ENCODE measurements at regions not wholly inside any gene's neighbourhood (a gene's known extent, or its start where the extent isn't known, plus 50 kb on each side); places are given as distances from the start of the nearest gene placed in this dataset.
"Not testable (repeated sequence)": the region's sequence is repeated elsewhere in the genome, so short reads cannot be mapped to it uniquely, and the experiment has no call there.

DNA sequence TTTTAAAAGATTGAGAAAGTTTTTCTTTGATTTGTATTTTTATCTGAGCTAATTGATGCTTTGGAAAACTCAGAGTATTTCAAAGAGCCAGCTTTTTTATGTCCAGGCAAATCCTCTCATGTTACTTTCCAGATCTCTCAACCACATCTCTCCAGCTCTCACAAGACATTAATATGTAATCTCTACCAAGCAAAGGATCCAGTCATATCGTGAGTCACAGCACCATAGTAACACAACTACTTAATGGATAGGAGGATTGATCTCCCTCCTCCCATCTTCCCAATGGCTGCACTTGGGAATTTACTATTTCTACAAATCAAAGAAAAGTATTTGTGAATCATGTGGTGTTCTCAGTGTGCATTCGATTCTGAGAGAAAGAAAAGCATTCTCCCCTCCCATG lies 63.3 kb downstream of the POU4F1 start:
- intact Hi-C loops (cut with micrococcal nuclease; ENCODE audit: unreplicated experiment): no loop called here
- no peak overlapping the region for H3K27ac ChIP-seq (ENCODE audit: low read depth, low read length, poor library complexity, severe bottlenecking)
- H3K9me3 ChIP-seq (ENCODE audit: low read depth, low read length, poor library complexity, severe bottlenecking): no peaks in the 10 kb centered on the region
- H3K36me3 ChIP-seq (ENCODE audit: insufficient read depth, low read length, poor library complexity, severe bottlenecking): no peaks in the 10 kb centered on the region
- BruUV-seq (replicated peaks): no TSS peak
- ChIA-PET CTCF (no interaction called here), POLR2A (ENCODE audit: low non-redundant PET) (no interaction called here)
- no peaks in the 10 kb centered on the region for H3K27me3 ChIP-seq (replicated peaks; ENCODE audit: insufficient read depth, low read depth, low read length, poor library complexity)
- H3K4me1 ChIP-seq (ENCODE audit: insufficient read depth, low read length, poor library complexity, severe bottlenecking): no peaks in the 10 kb centered on the region
- DNase-seq (ENCODE audit: low spot score): no peak
- H3K4me3 ChIP-seq (ENCODE audit: low read depth, low read length, poor library complexity, severe bottlenecking): no peak overlapping the region
- TF ChIP-seq, protein P1, sequence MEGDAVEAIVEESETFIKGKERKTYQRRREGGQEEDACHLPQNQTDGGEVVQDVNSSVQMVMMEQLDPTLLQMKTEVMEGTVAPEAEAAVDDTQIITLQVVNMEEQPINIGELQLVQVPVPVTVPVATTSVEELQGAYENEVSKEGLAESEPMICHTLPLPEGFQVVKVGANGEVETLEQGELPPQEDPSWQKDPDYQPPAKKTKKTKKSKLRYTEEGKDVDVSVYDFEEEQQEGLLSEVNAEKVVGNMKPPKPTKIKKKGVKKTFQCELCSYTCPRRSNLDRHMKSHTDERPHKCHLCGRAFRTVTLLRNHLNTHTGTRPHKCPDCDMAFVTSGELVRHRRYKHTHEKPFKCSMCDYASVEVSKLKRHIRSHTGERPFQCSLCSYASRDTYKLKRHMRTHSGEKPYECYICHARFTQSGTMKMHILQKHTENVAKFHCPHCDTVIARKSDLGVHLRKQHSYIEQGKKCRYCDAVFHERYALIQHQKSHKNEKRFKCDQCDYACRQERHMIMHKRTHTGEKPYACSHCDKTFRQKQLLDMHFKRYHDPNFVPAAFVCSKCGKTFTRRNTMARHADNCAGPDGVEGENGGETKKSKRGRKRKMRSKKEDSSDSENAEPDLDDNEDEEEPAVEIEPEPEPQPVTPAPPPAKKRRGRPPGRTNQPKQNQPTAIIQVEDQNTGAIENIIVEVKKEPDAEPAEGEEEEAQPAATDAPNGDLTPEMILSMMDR (conservative IDR thresholded peaks at IDR 0.05; ENCODE audit: low read depth, low read length): no peak
- no peak for TF ChIP-seq EZH2 (IDR thresholded peaks at IDR 0.05; ENCODE audit: borderline replicate concordance, low read depth, low read length, poor library complexity, severe bottlenecking)

DNA sequence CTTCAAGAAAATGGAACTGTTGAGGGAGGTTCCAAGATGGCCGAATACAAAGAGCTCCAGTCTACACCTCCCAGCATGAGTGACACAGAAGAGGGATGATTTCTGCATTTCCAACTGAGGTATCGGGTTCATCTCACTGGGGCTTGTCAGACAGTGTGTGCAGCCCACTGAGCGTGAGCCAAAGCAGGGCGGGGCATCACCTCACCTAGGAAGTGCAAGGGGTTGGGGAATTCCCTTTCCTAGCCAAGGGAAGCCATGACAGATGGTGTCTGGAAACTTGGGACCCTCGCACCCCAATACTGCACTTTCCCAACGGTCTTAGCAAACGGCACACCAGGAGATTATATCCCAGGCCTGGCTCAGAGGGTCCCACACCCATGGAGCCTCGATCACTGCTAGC lies 77.3 kb downstream of the POU4F1 start:
- H3K27ac ChIP-seq (ENCODE audit: low read depth, low read length, poor library complexity, severe bottlenecking); POLR2A ChIA-PET (ENCODE audit: low non-redundant PET); H3K4me3 ChIP-seq (ENCODE audit: low read depth, low read length, poor library complexity, severe bottlenecking); H3K4me1 ChIP-seq (ENCODE audit: insufficient read depth, low read length, poor library complexity, severe bottlenecking); H3K36me3 ChIP-seq (ENCODE audit: insufficient read depth, low read length, poor library complexity, severe bottlenecking); intact Hi-C loops (cut with micrococcal nuclease; ENCODE audit: unreplicated experiment); H3K27me3 ChIP-seq (replicated peaks; ENCODE audit: insufficient read depth, low read depth, low read length, poor library complexity); DNase-seq (ENCODE audit: low spot score); BruUV-seq (replicated peaks); H3K9me3 ChIP-seq (ENCODE audit: low read depth, low read length, poor library complexity, severe bottlenecking); CTCF ChIA-PET: not testable (repeated sequence)

DNA sequence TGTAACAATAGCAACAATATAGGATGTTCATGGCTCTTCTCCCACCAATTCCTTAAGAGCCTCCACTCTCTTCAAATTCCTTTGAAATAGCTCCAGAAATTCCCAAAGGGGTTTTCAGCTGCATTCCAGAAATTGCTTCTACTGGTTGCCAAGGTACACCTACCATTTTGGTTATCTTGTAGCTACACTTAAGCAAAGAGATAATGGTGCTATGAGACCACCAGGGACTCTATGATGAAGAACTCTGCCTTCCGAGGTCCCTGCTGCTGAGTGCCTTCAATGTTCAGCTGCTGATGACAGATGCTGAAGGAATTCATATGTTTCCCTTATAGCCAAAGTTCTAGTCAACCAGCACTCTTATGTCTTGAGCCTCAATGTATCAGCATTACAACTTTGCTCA lies 78.4 kb downstream of the POU4F1 start:
- POLR2A ChIA-PET (ENCODE audit: low non-redundant PET): no interaction called here
- no peaks in the 10 kb centered on the region for H3K36me3 ChIP-seq (ENCODE audit: insufficient read depth, low read length, poor library complexity, severe bottlenecking)
- no peak overlapping the region for H3K27ac ChIP-seq (ENCODE audit: low read depth, low read length, poor library complexity, severe bottlenecking)

DNA sequence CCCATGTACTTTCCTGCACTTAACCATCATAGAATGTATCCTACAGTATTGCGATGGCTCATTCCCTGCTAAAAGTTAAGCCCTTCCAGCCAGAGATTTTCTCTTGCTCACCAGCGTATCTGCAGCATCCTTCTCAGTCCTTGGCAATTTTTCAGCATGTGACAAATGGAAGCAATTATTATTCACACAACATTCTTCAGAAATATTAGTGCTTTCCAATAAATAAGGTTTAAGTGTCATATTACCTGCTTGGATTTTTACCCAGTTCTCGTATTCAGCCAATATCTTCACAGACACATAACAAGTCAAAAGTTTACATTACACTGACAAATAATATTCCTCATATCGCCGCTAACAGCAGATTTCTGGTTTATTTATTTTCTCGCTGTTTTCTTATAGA lies 82.3 kb downstream of the POU4F1 start:
- no peaks in the 10 kb centered on the region for H3K4me1 ChIP-seq (ENCODE audit: insufficient read depth, low read length, poor library complexity, severe bottlenecking)
- no peaks in the 10 kb centered on the region for H3K9me3 ChIP-seq (ENCODE audit: low read depth, low read length, poor library complexity, severe bottlenecking)
- CTCF ChIA-PET: interaction anchor here (1.1 kb wide), 1 partner anchor 26 kb away, joined by 3 read pairs; no protein-coding TSS in a partner anchor
- no peaks in the 10 kb centered on the region for H3K27me3 ChIP-seq (replicated peaks; ENCODE audit: insufficient read depth, low read depth, low read length, poor library complexity)
- H3K36me3 ChIP-seq (ENCODE audit: insufficient read depth, low read length, poor library complexity, severe bottlenecking): no peaks in the 10 kb centered on the region
- POLR2A ChIA-PET (ENCODE audit: low non-redundant PET): no interaction called here
- H3K27ac ChIP-seq (ENCODE audit: low read depth, low read length, poor library complexity, severe bottlenecking): no peak overlapping the region
- TF ChIP-seq, protein P1 (conservative IDR thresholded peaks at IDR 0.05; ENCODE audit: low read depth, low read length): no peak
- no peak for TF ChIP-seq EZH2 (IDR thresholded peaks at IDR 0.05; ENCODE audit: borderline replicate concordance, low read depth, low read length, poor library complexity, severe bottlenecking)
- BruUV-seq (replicated peaks): no TSS peak
- DNase-seq (ENCODE audit: low spot score): no peak
- H3K4me3 ChIP-seq (ENCODE audit: low read depth, low read length, poor library complexity, severe bottlenecking): no peak overlapping the region
- intact Hi-C loops (cut with micrococcal nuclease; ENCODE audit: unreplicated experiment): no loop called here

More for the DNA sequence above, 78.4 kb downstream of the POU4F1 start:
- no peak for DNase-seq (ENCODE audit: low spot score)
- no TSS peak for BruUV-seq (replicated peaks)
- no peaks in the 10 kb centered on the region for H3K27me3 ChIP-seq (replicated peaks; ENCODE audit: insufficient read depth, low read depth, low read length, poor library complexity)
- CTCF ChIA-PET: no interaction called here
- no peak overlapping the region for H3K4me3 ChIP-seq (ENCODE audit: low read depth, low read length, poor library complexity, severe bottlenecking)
- no peaks in the 10 kb centered on the region for H3K4me1 ChIP-seq (ENCODE audit: insufficient read depth, low read length, poor library complexity, severe bottlenecking)
- no peaks in the 10 kb centered on the region for H3K9me3 ChIP-seq (ENCODE audit: low read depth, low read length, poor library complexity, severe bottlenecking)
- TF ChIP-seq, protein P1 (conservative IDR thresholded peaks at IDR 0.05; ENCODE audit: low read depth, low read length): no peak
- no peak for TF ChIP-seq EZH2 (IDR thresholded peaks at IDR 0.05; ENCODE audit: borderline replicate concordance, low read depth, low read length, poor library complexity, severe bottlenecking)
- intact Hi-C loops (cut with micrococcal nuclease; ENCODE audit: unreplicated experiment): no loop called here
